Kidney capillary endothelial cell (primary cell): ENCODE measurements at regions not wholly inside any gene's neighbourhood (a gene's known extent, or its start where the extent isn't known, plus 50 kb on each side); places are given as distances from the start of the nearest gene placed in this dataset.

Experiments used
- DNase-seq: peaks from one replicate; pipeline ENCODE4 v3.0.0-alpha.2; 2018; ENCODE audit warnings: low spot score

DNA sequence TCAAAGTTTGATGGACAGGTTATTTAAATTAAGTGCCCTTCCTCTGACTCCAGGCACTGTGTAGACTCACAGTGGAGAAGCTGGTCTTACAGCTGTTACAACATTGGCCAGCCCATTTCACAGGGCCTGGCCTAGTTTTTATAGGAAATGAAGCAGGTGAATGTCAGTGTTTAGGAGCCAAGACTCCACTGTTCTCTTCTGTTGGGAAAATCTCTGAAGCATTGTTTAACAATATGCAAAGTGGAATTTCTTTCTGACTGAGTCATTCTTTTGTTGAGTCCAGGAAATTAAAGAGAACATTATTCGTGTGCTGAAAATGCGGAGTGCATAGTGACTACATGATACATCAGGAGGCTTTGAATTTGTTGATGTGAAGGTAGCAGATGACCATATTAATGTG is 64.7 kb downstream of the ARRDC4 start:
- peak; percentile 46 for DNase-seq

DNA sequence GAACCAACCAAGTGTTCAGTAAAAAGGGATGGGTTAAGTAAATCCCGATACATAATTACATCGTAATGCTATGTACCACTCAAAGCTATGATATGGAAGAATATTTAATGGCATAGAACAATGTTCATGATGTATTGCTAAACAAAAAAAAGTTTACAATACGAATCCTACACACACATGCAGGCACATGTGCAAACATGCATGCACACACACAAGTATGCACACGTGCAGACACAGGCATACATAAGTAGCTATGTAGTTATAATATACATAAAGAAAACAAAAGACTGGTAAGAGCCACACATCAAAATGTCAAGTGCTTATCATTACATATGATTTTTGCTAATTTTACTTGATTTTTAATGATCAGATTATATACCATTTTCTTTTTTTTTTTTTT is 74.2 kb downstream of the ARRDC4 start:
- DNase-seq: no peak

DNA sequence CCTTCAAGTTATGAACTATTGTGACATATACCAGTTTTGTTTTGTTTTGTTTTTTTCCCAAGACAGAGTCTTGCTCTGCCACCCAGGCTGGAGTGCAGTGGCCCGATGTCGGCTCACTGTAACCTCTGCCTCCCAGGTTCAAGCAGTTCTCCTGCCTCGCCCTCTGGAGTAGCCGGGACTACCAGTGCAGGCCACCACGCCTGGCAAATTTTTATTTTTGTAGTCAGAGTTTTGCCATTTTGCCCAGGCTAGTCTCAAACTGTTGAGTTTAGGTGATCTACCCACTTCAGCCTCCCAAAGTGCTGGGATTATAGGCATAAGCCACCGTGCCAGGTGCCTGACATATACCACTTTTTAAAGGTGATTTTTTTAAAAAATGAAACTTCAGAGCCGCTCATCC is 74.6 kb downstream of the ARRDC4 start:
- no peak for DNase-seq

DNA sequence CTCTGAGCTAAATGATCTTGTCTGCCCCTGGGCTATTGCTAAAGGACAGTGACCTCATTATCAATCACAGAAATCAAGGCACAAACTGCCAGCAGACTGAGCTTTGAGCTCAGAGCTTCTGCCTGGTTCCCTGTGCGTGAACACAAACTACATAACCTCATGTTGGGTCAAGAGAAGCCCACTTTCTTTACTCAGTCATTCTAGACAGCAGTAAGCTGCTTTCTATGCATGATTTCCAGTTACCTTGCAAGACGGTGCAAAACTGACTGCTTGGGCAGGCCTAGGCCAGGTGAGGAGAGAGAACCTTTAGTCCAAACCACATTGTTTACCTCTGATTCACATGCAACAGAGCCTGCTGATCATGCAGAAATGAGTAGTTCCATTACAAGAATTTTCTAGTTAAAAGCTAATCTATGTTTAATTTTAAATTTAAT is 75.1 kb downstream of the ARRDC4 start:
- DNase-seq: no peak

DNA sequence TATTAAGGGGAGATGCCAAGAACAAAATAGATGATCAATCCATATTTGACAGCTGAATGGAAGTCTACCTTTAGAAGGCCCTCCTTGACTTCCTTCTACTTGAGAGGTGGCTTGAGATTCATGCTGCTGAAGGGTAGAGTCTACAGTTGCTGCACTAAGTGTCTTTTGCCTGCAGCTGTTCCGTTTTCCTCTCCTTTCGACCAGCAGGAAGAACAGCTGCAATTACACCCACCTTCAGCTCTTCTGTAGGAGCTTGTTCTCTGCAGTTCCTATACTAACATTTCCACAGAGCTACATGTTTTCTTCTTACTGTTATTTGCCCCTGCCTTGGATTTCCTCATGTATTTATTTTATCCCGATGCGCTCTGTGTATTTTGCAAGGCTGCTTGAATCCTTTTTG is 79.1 kb downstream of the ARRDC4 start:
- no peak for DNase-seq

DNA sequence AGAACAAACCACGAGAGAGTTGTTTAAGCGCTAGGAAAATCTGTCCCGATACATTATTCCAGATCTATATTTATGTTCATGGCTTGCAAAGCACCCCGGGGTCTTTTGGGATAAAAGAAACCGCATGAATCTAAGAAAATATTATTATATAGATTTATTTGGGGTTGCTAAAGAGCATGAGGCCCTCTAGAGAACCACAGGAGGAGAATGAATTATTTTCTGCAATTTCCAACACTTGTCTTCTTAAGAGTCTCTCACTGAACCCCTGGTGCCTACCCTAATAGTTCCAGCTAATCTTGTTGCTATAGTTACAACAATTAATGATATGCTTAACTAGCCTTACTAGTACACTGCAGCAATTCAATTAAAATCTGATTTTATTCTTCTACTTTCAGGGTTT is 79.6 kb downstream of the ARRDC4 start:
- DNase-seq: no peak

DNA sequence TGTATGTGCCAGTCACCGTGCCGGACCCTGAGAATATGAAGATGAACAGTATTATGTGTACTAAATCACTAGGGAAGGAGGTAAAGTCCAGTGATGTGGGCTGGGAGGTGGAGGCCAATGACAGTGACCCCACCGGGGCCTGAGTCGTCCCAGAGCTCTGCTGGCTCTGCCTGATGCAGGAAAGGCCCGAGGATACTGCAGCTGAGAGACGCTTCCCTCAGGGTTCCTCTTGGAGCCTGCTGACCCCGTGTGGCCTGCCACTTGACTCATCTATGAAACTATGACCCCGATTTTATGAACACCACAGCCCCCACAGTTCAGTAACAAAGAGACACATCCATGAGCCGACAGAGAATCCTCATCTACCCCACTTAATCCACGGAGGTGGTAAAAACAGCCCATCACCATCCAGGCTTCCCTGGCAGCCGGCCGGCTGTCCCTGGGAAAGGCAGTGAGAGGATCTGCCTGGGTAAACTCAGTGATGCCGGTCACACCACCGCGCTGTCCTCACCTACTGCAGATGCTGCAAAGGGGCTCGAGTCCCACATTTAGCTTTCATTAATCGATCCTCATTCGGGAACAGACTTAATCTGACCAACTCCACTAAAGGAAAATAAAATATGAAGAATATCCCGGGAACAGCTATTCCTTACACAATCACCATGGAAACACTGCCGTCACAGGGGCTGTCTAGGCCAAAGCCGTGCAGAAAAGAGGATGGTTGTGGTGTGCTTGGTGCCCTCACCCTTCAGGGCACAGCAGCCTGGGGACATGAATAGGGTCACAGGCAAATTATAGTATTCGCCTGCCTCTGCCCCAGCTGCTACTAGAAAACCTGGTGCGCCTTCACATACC is 82.9 kb downstream of the ARRDC4 start:
- no peak for DNase-seq

DNA sequence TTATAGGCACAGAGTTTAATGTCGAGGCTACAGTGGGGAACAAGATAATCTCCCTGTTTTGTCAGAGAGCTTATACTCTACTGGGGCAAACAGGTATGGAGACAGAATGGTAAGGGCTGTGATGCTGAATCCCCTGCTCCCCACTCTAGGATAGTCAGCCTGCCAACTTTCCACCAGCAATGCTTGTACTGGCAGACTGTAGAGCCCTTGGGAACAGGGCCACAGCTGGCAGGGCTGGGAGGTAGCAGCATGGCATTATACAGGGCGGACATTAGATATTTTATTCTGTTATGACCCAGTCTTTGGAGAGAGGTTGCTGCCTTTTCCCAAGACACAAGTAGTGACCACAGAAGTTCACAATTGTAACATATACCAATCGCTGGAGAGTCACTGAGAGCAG is 91.2 kb downstream of the ARRDC4 start:
- DNase-seq: no peak

DNA sequence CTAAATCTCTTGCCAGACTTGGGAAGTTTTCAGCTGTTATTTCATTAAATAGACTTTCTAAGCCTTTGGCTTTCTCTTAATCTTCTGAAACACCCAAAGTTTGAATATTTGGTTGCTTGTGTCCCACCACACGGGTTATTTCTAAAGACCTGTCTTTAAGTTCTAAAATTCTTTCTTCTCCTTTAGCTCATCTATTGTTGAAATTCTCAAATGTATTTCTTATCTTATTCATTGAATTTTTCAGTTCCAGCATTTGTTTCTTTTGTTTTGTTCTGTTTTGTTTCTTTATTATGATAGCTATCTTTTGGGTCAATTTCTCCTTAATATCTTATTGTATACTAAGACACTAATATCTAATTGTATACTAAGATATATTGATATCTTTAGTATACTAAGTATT is 97.0 kb downstream of the ARRDC4 start:
- no peak for DNase-seq

DNA sequence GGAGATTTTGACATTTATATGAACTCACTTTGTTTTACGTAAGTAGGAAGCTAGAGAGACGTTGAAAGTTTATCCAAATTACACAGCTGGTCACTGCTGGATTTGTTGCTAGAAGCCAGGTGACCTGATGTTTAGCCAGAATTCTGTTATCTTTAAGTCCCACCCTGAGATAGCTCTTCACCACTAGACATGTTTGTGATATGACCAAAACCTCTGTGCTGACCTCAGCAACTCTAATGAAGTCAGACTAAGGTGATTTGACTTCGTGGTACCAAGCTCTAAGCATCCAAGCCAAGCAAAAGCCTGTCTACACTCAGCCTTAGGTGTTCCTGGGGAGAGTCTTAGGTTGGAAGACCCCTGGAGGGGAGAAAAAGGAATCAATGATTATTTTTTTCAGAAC is 102.4 kb downstream of the ARRDC4 start:
- DNase-seq: no peak

DNA sequence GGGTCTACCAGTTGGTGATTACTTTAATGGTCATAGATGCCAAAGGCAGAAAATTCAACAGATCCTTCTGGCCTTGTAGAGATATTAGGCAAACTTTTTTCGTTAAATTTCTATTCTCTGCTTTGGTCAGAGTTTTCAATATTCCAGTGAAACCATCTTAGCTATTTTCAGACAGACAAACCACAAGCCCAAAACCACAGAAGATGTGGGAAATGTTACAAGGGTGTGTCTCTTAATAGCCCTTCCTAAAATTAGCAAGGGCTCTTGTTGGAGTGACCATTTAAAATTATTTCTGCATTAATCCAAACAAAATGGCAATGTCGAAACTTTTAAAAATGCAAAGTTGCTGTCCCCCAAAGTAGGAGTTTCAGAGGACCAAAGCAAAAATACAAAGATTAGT is 102.8 kb downstream of the ARRDC4 start:
- no peak for DNase-seq

DNA sequence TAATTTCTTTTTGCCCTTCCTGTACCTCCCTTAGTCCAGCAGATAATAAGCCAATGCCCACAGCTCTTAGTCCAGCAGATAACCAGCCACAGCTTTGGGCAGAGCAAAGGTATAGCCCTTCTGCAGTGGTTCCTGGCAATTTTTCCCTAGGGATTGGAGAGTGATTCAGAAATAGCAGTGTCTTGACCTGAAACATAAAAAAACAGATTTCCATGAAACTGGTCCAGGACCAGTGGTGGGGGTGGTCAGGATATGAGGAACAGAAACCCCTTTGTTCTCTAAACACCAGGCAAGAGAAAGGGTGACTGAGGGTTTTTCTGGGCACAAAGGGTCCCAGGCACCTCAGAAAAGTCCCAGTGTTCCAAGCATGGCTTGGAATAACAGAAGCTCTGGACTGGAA is 103.4 kb downstream of the ARRDC4 start:
- DNase-seq: no peak

DNA sequence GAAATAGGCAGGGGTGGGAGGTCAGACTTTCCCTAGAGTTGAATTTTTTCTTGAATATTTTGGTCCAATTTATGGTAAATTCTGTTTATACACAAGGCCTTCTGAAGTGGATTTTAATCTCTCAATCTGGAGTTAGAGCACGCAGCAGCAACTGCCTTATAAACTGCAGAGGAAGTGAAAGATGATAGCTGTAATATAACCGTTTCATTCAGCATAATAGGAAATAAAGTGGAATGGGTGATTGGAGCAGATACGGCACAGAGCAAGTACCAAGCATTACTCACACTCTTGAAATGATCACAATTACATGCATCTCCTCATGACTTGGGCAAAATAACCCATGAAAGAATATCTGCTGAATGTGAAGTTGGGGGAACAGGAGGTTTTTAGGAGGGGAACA is 106.8 kb downstream of the ARRDC4 start:
- DNase-seq: no peak

DNA sequence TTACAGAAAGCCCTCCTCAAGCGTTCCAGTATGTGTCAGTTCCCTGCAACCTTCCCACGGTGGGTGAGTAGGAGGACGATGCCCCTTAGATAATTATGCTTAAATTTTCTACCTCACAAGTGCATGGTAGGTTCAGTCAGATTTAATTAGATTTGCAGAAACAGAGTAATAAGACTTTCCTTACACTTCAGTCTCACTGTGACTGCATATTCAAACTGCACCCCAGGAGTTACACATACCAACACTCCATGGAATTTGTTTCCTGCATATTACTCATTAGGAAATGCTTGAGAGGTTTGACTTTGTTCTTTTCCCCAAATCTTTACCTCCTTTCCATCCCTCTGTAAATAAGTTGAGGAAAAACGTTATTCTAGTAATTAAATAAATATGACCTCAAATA is 108.8 kb downstream of the ARRDC4 start:
- no peak for DNase-seq

DNA sequence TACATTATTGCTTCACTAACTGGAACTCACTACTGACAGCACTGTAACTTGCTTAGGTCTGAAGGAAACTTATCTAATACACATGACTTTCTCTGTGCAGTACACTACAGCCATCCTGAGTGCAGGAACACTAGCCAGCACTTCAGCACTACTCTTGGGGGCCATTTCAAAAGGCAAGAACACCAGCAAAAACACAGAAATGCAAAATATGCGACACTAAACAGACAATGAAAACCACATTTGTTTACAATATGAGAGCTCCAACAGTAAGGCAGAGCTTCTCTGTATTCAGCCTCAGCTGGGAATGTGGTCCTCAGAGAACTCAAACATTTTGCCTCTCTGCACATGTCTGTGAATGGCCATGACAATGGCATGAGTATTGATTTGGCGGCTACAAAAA is 109.6 kb downstream of the ARRDC4 start:
- no peak for DNase-seq

DNA sequence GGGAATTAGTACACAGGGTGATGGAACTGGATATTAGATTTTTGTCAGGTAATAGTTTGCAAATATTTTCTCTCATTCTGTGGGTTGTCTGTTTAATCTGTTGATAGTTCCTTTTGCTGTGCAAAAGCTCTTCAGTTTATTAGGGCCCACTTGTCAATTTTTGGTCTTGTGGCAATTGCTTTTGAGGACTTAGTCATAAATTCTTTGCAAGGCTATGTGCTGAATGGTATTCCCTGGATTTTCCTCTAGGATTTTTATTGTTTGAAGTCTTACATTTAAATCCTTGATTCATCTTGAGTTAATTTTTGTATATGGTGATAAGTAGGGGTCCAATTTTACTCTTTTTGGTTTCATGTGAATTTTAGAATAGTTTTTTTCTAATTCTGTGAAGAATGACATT is 111.3 kb downstream of the ARRDC4 start:
- DNase-seq: no peak

DNA sequence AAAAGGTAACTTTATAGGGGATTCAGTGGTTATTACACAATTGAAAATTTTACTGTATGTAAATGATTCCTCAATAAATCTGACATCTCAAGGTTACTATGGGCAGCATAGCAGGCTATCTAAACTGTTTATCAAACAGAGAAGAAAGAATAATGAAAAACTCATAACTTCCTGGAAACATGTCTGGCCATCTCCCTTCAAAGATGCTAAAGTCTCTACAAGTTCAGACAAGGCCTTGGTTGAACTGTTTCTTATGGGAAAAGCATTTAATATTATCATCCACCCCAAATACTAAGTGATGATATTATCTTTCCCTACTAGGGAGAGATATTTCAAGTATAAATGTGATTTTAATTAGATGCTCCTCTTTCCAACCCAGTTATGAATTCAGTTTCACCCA is 114.9 kb downstream of the ARRDC4 start:
- DNase-seq: no peak

DNA sequence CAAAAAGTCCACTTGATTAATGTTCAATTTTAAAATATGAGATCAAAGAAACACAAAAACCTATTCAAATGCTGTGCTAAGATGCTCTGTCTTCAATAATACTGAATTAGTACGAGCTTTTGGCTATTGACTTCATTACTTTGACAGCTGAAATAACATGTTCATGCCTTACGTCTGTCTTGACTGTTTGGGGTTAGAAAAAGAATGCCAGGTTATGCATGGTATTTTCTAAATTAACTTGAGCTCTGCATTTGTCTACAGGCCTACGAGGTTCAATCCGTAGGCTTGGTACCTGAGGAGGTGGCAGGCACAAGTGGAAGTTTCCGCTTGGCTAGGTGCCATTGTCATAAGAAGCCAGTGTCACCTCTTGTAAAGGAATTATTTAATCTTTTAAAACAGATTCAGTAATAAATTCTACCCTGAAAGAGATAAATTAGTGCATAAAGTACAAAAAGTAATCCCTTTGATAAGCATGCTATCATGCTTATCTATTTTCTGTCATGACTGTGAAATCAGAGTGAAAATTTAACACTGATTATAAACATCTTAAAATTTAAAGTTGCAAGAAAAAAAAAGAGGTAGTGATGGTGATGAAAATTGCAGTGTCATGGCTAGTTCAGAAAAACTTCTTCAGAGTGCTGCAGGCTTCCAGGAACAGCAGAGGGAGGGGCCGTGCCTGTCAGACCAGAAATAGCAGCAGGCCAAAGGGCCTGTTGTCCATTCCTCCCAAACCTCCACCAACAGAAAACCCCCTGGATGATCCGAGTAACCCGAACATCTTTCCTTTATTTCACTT is 115.7 kb downstream of the ARRDC4 start:
- DNase-seq: no peak

DNA sequence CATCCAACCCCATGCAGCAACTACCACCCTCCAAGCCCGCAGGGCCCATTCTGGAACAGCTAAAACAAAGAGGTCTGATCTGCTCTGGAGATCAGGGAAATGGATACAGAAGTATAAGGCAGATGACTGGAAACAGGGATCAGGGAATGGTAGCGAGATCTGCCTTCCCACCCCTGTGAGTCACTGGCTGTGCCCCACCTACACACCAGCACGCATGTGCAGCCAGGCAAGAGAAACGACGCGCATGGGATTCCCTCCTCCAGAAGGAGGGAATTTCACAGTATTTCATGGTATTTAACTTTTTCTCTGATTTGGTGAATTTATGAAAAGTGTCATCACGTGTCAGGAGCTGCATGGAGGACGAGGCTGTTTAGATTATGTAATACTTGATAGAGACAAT is 116.7 kb downstream of the ARRDC4 start:
- DNase-seq: no peak

DNA sequence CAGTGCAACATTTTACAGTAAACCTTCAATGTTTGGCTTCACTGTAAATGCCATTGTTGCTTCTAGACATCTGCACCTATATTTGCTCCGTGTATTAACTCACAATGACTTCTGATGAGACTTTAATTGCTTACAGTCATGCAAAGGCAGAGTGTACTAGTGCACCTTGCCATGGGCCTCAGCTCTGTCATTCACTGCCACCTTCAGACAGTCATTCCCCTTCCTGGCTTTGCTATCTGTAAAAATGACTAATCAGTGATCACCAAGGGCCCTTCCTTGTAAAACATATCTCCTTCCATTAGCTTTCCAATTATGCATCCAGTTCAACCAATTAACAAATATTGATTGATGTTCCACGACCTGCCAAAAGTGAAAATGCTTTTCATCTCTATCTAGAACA is 120.3 kb downstream of the ARRDC4 start:
- no peak for DNase-seq

DNA sequence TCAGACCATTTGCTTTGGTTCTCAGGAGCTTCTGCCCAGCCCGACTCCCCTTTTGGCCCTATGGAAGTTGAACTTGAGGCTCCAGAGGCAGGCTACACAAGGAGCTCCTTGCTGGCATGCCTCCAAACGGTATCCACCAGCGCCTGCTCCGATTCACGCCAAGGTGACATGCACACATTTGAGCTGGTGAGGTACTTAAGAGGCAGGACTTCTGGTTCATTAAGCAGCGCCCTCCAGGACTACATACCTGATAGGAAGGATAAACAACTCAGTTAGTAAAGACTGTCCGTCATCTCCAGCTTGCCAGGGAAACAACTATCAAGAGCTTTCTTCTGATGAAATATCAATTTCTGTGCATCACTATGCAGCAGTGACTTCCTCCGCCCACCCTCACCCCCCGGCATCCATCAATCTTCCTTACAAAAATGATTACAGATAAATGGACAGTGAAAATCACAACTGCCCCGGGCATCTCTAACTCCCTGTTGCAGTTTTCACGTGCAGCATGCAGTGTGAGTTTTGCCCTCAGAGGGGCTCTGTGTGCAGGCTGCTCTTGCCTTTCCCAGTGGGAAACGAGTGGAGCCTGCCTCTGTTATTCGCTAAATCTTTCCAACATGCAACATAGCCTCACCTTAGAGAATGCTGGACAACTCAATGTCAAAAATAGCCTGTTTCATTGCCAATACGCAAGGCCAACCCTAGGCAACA is 122.9 kb downstream of the ARRDC4 start:
- DNase-seq: no peak

DNA sequence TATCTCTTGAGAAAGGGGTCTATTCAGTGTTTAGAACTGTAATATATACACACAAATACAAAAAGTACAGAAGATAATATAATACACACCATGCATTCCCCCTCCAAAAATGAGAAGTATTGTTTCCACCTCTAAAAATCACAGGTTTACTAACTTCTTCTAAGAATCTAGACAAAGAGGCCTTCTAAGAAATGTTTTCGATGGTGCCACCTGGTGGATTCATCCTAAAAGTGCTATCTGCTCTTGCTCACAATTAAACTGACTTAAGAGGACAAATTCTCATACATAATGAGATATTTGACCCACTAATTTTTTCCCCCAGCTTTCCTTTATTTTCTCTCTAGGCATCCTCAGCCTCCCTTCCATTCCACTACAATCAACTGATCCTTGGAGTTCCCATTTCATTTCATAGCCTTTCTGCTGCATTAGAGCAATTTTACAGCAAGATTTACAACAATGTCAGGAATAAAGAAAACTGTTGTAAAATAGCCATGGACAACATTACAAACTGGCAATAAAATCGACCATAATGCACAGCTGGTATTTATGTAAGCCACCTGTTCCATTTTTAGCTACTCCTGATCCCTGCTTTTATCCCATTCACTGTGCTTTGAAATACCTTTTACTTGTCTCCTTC is 124.6 kb downstream of the ARRDC4 start:
- DNase-seq: peak; percentile 48
